Stimulated activated effector memory CD8-positive, alpha-beta T cell treated with anti-CD3 and anti-CD28 coated beads, Interleukin-12 subunit alpha, Interleukin-12 subunit beta, amount 100 ng/mL, for 72 hours (primary cell): ENCODE measurements at regions not wholly inside any gene's neighbourhood (a gene's known extent, or its start where the extent isn't known, plus 50 kb on each side); places are given as distances from the start of the nearest gene placed in this dataset.

Source experiments
- ATAC-seq: fragments of 150-1000 bp; cut with Tn5 transposase; 2 replicates; pipeline ENCODE4 v1.10.0; 2021
- DNase-seq, 2 donors: peaks; one replicate each; pipeline ENCODE4 v3.0.0; 2021 to 2022; ENCODE audit warnings: low spot score in 2 of 2
- H3K27ac Mint-ChIP-seq: one replicate; pipeline ENCODE4 v1.8.0; 2022; ENCODE audit warnings: mild to moderate bottlenecking, mixed read lengths
- H3K36me3 Mint-ChIP-seq: one replicate; pipeline ENCODE4 v1.8.0; 2022; ENCODE audit warnings: mild to moderate bottlenecking, mixed read lengths
- H3K4me1 Mint-ChIP-seq: one replicate; pipeline ENCODE4 v1.8.0; 2022; ENCODE audit warnings: mixed read lengths
- H3K4me3 Mint-ChIP-seq: one replicate; pipeline ENCODE4 v1.8.0; 2022; ENCODE audit warnings: mild to moderate bottlenecking, mixed read lengths
- H3K9me3 Mint-ChIP-seq: one replicate; pipeline ENCODE4 v1.8.0; 2022; ENCODE audit warnings: mixed read lengths

GRCh38 chr4:182066037-182066436 lies 177.2 kb upstream of the TENM3 start:
- H3K4me3 Mint-ChIP-seq, result no peak overlapping the region
- H3K9me3 Mint-ChIP-seq, result peaks cover 6% of the 10 kb centered on the region
- ATAC-seq (no peak), DNase-seq (no peak)
- no peaks in the 10 kb centered on the region for H3K4me1 Mint-ChIP-seq
- H3K27ac Mint-ChIP-seq, result no peak overlapping the region
- H3K36me3 Mint-ChIP-seq, result no peaks in the 10 kb centered on the region

- DNase-seq, result no peak
- ATAC-seq, result no peak
- no peak overlapping the region for H3K27ac Mint-ChIP-seq
- H3K4me1 Mint-ChIP-seq, result no peaks in the 10 kb centered on the region
- no peaks in the 10 kb centered on the region for H3K36me3 Mint-ChIP-seq
- H3K4me3 Mint-ChIP-seq, result no peak overlapping the region
- H3K9me3 Mint-ChIP-seq, result peaks cover 9% of the 10 kb centered on the region
These were observed 175.4 kb upstream of the TENM3 start for GRCh38 chr4:182067828-182068227.

GRCh38 chr4:182068920-182069319 lies 174.3 kb upstream of the TENM3 start:
- no peak overlapping the region for H3K27ac Mint-ChIP-seq
- DNase-seq, result no peak
- no peak for ATAC-seq
- H3K4me3 Mint-ChIP-seq, result no peak overlapping the region
- no peaks in the 10 kb centered on the region for H3K4me1 Mint-ChIP-seq
- peaks cover 6% of the 10 kb centered on the region for H3K9me3 Mint-ChIP-seq
- no peaks in the 10 kb centered on the region for H3K36me3 Mint-ChIP-seq

GRCh38 chr4:182073278-182073677 lies 169.9 kb upstream of the TENM3 start:
- DNase-seq (no peak), ATAC-seq (no peak)
- Mint-ChIP-seq H3K36me3 (no peaks in the 10 kb centered on the region), H3K4me1 (no peaks in the 10 kb centered on the region), H3K9me3 (peaks cover 15% of the 10 kb centered on the region), H3K4me3 (no peak overlapping the region), H3K27ac (no peak overlapping the region)

GRCh38 chr4:182074139-182074538 lies 169.1 kb upstream of the TENM3 start:
- no peaks in the 10 kb centered on the region for H3K36me3 Mint-ChIP-seq
- peaks cover 20% of the 10 kb centered on the region for H3K9me3 Mint-ChIP-seq
- ATAC-seq, result no peak
- H3K4me3 Mint-ChIP-seq, result no peak overlapping the region
- H3K27ac Mint-ChIP-seq, result no peak overlapping the region
- H3K4me1 Mint-ChIP-seq, result no peaks in the 10 kb centered on the region
- DNase-seq, result no peak

GRCh38 chr4:182074810-182075209 lies 168.4 kb upstream of the TENM3 start:
- no peak for DNase-seq
- Mint-ChIP-seq H3K36me3 (no peaks in the 10 kb centered on the region), H3K27ac (no peak overlapping the region), H3K9me3 (peaks cover 20% of the 10 kb centered on the region), H3K4me1 (no peaks in the 10 kb centered on the region), H3K4me3 (no peak overlapping the region)
- no peak for ATAC-seq

- Mint-ChIP-seq H3K27ac (no peak overlapping the region), H3K4me1 (no peaks in the 10 kb centered on the region), H3K4me3 (no peak overlapping the region), H3K9me3 (peaks cover 5% of the 10 kb centered on the region), H3K36me3 (no peaks in the 10 kb centered on the region)
- DNase-seq, result no peak
- ATAC-seq, result no peak
These were observed 160.3 kb upstream of the TENM3 start for GRCh38 chr4:182082910-182083309.

GRCh38 chr4:182083671-182084410 lies 159.4 kb upstream of the TENM3 start:
- Mint-ChIP-seq H3K9me3 (peaks cover 1% of the 10 kb centered on the region), H3K4me1 (no peaks in the 10 kb centered on the region), H3K36me3 (no peaks in the 10 kb centered on the region), H3K4me3 (no peak overlapping the region), H3K27ac (no peak overlapping the region)
- ATAC-seq (no peak), DNase-seq (no peak)

GRCh38 chr4:182085051-182085480 lies 158.1 kb upstream of the TENM3 start:
- Mint-ChIP-seq H3K36me3 (no peaks in the 10 kb centered on the region), H3K4me1 (no peaks in the 10 kb centered on the region), H3K9me3 (no peaks in the 10 kb centered on the region), H3K27ac (no peak overlapping the region), H3K4me3 (no peak overlapping the region)
- DNase-seq, result no peak
- ATAC-seq, result no peak

GRCh38 chr4:182089326-182089725 lies 153.9 kb upstream of the TENM3 start:
- DNase-seq, result no peak
- Mint-ChIP-seq H3K36me3 (no peaks in the 10 kb centered on the region), H3K9me3 (peaks cover 7% of the 10 kb centered on the region), H3K4me1 (no peaks in the 10 kb centered on the region), H3K4me3 (no peak overlapping the region), H3K27ac (no peak overlapping the region)
- no peak for ATAC-seq

GRCh38 chr4:182090186-182090585 lies 153.0 kb upstream of the TENM3 start:
- Mint-ChIP-seq H3K27ac (no peak overlapping the region), H3K9me3 (peaks cover 11% of the 10 kb centered on the region), H3K36me3 (no peaks in the 10 kb centered on the region), H3K4me1 (no peaks in the 10 kb centered on the region), H3K4me3 (no peak overlapping the region)
- DNase-seq, result no peak
- no peak for ATAC-seq

- no peak for ATAC-seq
- Mint-ChIP-seq H3K4me3 (no peak overlapping the region), H3K9me3 (peaks cover 11% of the 10 kb centered on the region), H3K4me1 (no peaks in the 10 kb centered on the region), H3K36me3 (no peaks in the 10 kb centered on the region), H3K27ac (no peak overlapping the region)
- DNase-seq, result no peak
These were observed 152.1 kb upstream of the TENM3 start for GRCh38 chr4:182091128-182091527.

- ATAC-seq (no peak), DNase-seq (no peak)
- no peak overlapping the region for H3K4me3 Mint-ChIP-seq
- H3K9me3 Mint-ChIP-seq, result peaks cover 11% of the 10 kb centered on the region
- no peaks in the 10 kb centered on the region for H3K4me1 Mint-ChIP-seq
- no peaks in the 10 kb centered on the region for H3K36me3 Mint-ChIP-seq
- no peak overlapping the region for H3K27ac Mint-ChIP-seq
These were observed 149.8 kb upstream of the TENM3 start for GRCh38 chr4:182093431-182093831.

GRCh38 chr4:182093935-182094334 lies 149.3 kb upstream of the TENM3 start:
- Mint-ChIP-seq H3K36me3 (no peaks in the 10 kb centered on the region), H3K4me3 (no peak overlapping the region), H3K9me3 (peaks cover 11% of the 10 kb centered on the region), H3K27ac (no peak overlapping the region), H3K4me1 (no peaks in the 10 kb centered on the region)
- no peak for ATAC-seq
- no peak for DNase-seq

- H3K9me3 Mint-ChIP-seq, result peaks cover 5% of the 10 kb centered on the region
- no peak for DNase-seq
- ATAC-seq, result no peak
- no peak overlapping the region for H3K4me3 Mint-ChIP-seq
- H3K27ac Mint-ChIP-seq, result no peak overlapping the region
- H3K4me1 Mint-ChIP-seq, result no peaks in the 10 kb centered on the region
- H3K36me3 Mint-ChIP-seq, result no peaks in the 10 kb centered on the region
These were observed 141.6 kb upstream of the TENM3 start for GRCh38 chr4:182101618-182102017.

GRCh38 chr4:182102576-182102975 lies 140.6 kb upstream of the TENM3 start:
- ATAC-seq (no peak), DNase-seq (no peak)
- peaks cover 5% of the 10 kb centered on the region for H3K9me3 Mint-ChIP-seq
- no peaks in the 10 kb centered on the region for H3K4me1 Mint-ChIP-seq
- H3K27ac Mint-ChIP-seq, result no peak overlapping the region
- H3K4me3 Mint-ChIP-seq, result no peak overlapping the region
- no peaks in the 10 kb centered on the region for H3K36me3 Mint-ChIP-seq
